ENCODE measurements at regions not wholly inside any gene's neighbourhood (a gene's known extent, or its start where the extent isn't known, plus 50 kb on each side); places are given as distances from the start of the nearest gene placed in this dataset.
"Not testable (repeated sequence)": the region's sequence is repeated elsewhere in the genome, so short reads cannot be mapped to it uniquely, and the experiment has no call there.

DNA sequence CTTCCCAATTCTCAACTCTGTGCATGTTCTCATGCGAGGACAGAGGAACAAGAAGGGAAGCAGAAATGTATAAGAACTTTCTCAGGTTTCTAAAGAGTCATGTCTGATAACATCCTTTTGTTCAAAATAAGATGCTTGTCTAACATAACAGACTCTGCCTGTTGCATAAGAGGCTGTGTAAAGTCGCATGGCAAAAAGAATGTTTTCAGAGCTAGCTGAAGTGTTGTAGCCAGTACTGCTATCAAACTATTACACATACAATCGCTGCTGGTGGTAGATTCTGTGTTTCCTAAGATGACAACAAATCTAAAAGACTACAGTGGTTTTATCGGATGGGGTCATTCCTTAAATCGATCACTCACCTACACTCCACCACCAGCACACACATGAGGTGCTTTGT lies 487.5 kb downstream of the IRS1 start:
- no peak for DNase-seq

GRCh38 chr2:226310146-226310545 lies 489.5 kb downstream of the IRS1 start:
- DNase-seq = no peak

DNA sequence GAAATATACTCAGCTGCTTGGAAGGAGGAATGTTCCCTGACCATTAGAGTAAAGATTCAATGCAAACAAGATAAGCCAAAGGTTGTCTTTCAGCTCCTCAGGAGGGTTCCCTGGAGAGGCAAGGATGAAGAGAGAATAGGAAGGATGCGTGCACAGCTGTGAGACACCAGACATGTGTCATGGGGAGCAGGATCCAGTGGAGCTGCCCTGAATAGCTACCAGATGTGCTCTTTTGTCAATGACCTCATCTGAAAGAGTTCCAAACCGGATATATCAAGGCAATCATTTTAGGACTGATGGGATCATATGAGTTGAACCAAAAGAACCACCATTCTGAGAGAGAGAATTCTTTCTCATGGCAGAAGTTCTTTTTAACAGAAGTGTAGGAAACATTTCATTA lies 490.6 kb downstream of the IRS1 start:
- no peak for DNase-seq

GRCh38 chr2:226308323-226308680 lies 491.3 kb downstream of the IRS1 start:
- DNase-seq = no peak

GRCh38 chr2:226307487-226308322 lies 491.9 kb downstream of the IRS1 start:
- no peak for DNase-seq

DNA sequence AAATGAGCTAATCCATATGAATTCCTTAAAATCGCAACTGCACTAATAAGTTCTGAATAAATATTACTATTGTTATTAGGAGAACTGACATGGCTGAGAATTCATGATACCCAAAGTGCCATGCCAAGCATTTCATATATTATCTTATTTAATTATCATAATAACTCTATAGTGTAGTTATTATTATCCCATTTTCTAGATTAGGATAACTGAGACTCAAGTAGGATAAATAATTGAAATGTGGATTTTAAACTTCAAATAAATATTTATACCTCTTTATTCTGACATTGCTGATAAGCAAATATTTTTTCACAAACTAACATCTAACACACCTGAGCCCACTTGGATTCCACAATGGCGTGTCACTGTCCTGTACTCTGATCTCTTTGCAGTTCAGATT lies 492.7 kb downstream of the IRS1 start:
- DNase-seq = no peak

- no peak for DNase-seq
Observed at GRCh38 chr2:226304308-226304707, 495.3 kb downstream of the IRS1 start.

GRCh38 chr2:226303707-226304106 lies 495.9 kb downstream of the IRS1 start:
- DNase-seq = no peak

- DNase-seq = no peak
Observed at GRCh38 chr2:226300196-226300886, 499.3 kb downstream of the IRS1 start.

GRCh38 chr2:226299771-226300170 lies 499.8 kb downstream of the IRS1 start:
- no peak for DNase-seq

DNA sequence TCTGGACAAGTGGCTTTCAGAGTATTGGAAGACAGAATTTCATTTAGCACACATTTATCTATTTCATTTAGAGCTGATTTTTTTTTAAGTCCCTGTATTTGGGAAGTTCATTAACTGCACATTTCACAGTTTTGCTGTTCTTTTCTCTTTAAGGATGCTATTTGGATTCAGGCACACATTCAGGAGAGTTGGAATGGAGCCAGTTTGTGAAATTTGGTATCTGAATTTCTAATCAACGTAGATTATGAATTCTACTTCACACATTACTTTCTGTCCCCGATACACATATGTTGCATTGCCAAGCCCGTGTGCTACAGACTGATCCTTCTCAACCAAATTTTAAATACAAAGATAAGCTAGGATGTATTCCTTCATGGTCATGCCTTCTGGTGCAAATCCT lies 503.9 kb downstream of the IRS1 start:
- no peak for DNase-seq

DNA sequence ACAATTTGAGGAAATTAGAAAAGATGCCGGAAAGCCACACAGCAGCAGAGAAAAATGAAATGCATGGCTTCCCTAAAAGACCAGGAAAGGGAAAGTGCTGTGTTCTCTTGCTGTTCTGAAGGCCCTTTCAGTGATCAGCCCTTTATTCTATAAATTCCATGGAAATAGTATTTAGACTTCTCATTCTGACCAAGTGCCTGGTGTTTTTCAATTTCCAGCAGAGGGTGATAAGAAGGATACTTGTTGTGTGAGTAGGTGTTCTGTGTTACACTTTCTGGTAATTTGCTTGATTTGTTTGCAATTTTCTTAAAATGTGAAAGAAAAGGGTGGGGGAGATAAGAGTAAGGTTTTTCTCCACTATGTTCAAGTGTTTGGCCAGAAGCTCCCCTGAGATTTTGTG lies 504.5 kb downstream of the IRS1 start:
- DNase-seq = no peak

- not testable (repeated sequence) for DNase-seq
Observed at GRCh38 chr2:226291281-226291680, 508.3 kb downstream of the IRS1 start.

GRCh38 chr2:226286916-226287315 lies 512.7 kb downstream of the IRS1 start:
- DNase-seq = no peak

GRCh38 chr2:226283796-226284195 lies 515.8 kb downstream of the IRS1 start:
- no peak for DNase-seq

GRCh38 chr2:226282151-226282550 lies 517.5 kb downstream of the IRS1 start:
- no peak for DNase-seq

GRCh38 chr2:226280136-226280535 lies 519.5 kb downstream of the IRS1 start:
- not testable (repeated sequence) for DNase-seq

- no peak for DNase-seq
Observed at GRCh38 chr2:226275215-226275614, 524.4 kb downstream of the IRS1 start.

GRCh38 chr2:226274143-226274542 lies 525.5 kb downstream of the IRS1 start:
- DNase-seq = no peak

DNA sequence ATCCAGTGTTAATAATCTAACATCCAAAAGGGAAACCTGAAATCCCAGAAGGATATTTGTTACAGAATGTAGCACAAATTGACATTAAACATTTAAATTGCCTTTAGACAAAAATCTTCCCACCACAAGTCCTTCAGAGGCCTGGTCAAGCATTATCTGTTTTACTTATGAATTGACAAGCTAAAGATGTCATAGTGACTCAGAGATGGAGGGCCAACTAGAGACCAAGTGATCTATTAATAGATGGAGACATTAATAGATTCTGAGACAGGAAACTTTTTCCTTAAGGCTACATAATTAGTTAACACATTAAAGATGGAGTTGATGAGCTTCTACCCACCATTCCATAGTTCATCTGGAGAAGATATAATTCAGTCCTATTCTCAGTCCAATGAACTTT lies 526.2 kb downstream of the IRS1 start:
- DNase-seq = no peak

DNA sequence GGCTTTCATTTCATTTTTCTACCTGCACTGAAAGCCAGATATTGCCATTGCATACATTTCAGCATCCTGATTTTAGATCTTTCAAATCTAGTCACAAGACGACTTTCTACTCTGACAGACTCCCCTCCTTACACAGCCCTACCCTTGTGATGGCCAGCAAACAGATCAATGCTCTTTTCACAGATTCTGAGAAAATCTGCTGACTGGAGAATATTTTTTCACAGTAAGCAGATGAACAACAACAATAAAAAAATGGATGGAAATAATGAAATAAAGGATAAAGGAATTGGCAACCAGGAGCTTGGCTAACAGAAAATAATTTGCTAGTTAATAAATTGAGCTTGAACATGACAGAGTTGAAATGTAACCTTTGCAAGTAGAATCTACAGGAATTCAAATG lies 527.2 kb downstream of the IRS1 start:
- no peak for DNase-seq

DNA sequence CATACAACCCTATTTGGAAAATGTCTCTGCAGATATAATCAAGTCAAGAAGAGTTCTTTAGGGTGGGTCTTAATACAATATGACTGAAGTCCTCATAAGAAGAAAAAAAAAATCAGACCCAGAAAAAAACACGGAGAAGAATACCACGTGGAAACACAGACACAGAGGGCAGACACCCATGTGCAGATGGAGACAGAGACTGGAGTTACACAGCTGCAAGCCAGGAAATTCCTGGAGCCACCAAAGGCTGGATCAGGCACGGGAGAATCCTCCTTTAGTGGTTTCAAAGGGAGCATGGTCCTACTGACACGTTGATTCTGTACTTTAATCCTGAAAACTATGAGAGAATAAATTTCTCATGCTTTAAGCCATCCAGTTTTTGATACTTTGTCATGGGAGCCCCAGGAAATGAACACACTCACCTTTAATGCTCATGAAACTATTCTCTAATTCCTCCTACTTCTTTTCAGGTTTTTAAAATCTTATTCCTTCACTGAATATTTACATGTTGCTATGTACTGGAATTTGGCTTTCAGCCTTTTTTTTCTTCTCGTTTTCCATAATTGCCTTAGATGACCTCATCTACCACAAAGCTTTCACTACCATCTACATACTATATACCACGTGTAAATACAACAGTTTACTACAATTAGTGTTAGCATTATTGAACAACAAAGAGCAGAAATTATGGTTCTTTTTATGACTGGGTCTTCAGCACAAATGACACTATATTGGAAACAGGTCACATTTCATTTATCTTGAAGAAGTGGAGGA lies 529.1 kb downstream of the IRS1 start:
- no peak for DNase-seq

DNA sequence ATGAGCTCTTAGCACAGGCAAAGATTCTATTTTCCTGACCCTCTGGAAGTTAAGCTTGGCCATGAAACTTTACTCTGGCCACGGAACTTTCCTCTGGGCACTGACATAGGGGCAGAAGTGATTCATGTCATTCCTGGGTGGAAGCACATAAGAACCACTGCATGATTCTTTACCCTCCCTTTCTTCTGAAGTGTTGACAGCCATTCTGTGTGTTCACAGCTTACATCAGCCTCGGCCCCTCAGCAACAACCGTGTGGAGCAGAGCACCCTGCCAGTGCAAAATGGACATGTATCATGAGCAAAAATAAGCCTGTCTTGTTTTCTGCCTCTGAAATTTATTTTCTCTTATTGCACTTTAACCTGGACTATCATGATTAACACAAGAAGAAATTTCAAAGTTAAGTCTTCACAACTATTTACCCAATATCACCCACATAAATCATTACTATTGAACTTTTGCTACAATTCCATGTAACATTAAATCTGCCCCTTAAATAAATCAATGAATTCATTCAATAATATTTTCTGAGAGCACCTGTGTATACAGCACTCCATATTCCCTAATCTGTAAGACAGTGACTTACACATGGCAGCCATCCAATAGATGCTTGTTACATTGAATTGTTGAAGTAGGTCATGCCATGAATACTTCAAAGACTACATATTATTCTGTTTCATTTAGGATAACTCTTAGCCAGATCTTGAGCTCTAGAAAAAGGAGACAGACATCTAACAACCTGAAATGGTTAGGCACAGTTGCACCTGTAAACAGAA lies 531.9 kb downstream of the IRS1 start:
- DNase-seq = no peak
